A673 (cell line): ENCODE measurements at regions not wholly inside any gene's neighbourhood (a gene's known extent, or its start where the extent isn't known, plus 50 kb on each side); places are given as distances from the start of the nearest gene placed in this dataset.

ENCODE experiments used
- BruUV-seq: library from RNA; stranded (reverse); fragments of 400-500 nt; replicated peaks from 2 replicates; lab custom pipeline; 2021; lab: Mats Ljungman, UMichigan
- CTCF ChIA-PET: fragments of 300-600 bp; sonication (Branson Sonifier 250); formaldehyde crosslinking; loops from one replicate; lab custom pipeline; 2022; ENCODE audit warnings: antibody characterized with exemption; lab: Charles Lee
- POLR2A ChIA-PET: fragments of 300-600 bp; sonication (Branson Sonifier 250); formaldehyde crosslinking; loops from one replicate; lab custom pipeline; 2022; ENCODE audit warnings: antibody characterized with exemption; ENCODE audit not compliant: low non-redundant PET; lab: Charles Lee
- DNase-seq: peaks from one replicate; pipeline ENCODE4 v3.0.0-alpha.2; 2015; ENCODE audit warnings: low spot score
- H3K27ac ChIP-seq: fragments of 200-600 bp; sonication (generic); 2 replicates; pipeline ENCODE4 v1.5.1; 2016; ENCODE audit warnings: mixed run types, low read depth, mild to moderate bottlenecking, mixed read lengths, antibody characterized with exemption, low read length; ENCODE audit not compliant: poor library complexity, severe bottlenecking
- H3K27me3 ChIP-seq: fragments of 200-600 bp; sonication (generic); replicated peaks from 2 replicates; pipeline ENCODE4 v1.6.1; 2017; ENCODE audit warnings: mixed run types, low read depth, mild to moderate bottlenecking, mixed read lengths, antibody characterized with exemption, low read length; ENCODE audit not compliant: insufficient read depth, poor library complexity
- H3K36me3 ChIP-seq: fragments of 200-600 bp; sonication (generic); 2 replicates; pipeline ENCODE4 v1.6.1; 2016; ENCODE audit warnings: mixed run types, mild to moderate bottlenecking, mixed read lengths, antibody characterized with exemption, low read length; ENCODE audit not compliant: insufficient read depth, poor library complexity, severe bottlenecking
- H3K4me1 ChIP-seq: fragments of 200-600 bp; sonication (generic); 2 replicates; pipeline ENCODE4 v1.6.1; 2017; ENCODE audit warnings: mixed run types, mild to moderate bottlenecking, mixed read lengths, antibody characterized with exemption, low read length; ENCODE audit not compliant: insufficient read depth, poor library complexity, severe bottlenecking
- H3K4me3 ChIP-seq: fragments of 200-600 bp; sonication (generic); 2 replicates; pipeline ENCODE4 v1.5.1; 2016; ENCODE audit warnings: low read depth, mixed run types, mild to moderate bottlenecking, mixed read lengths, low read length; ENCODE audit not compliant: poor library complexity, severe bottlenecking
- H3K9me3 ChIP-seq: fragments of 200-600 bp; sonication (generic); 2 replicates; pipeline ENCODE4 v1.6.1; 2016; ENCODE audit warnings: mixed run types, low read depth, mild to moderate bottlenecking, mixed read lengths, antibody characterized with exemption, low read length; ENCODE audit not compliant: poor library complexity, severe bottlenecking
- EZH2 ChIP-seq: fragments of 200-600 bp; sonication (generic); IDR thresholded peaks from 2 replicates; pipeline ENCODE4 v1.6.1; 2017; ENCODE audit warnings: borderline replicate concordance, low read depth, mild to moderate bottlenecking, mixed read lengths, antibody characterized with exemption, low read length; ENCODE audit not compliant: poor library complexity, severe bottlenecking
- intact Hi-C: fragments of 100-400 bp; cut with micrococcal nuclease; formaldehyde crosslinking; loops from one replicate; pipeline ENCODE4 v1.10.0; 2022; ENCODE audit not compliant: unreplicated experiment
- TF ChIP-seq, protein P1 (sequence below): fragments of 300-800, 200-600 bp; sonication (generic); conservative IDR thresholded peaks from 2 replicates; pipeline ENCODE4 v1.5.1; 2017; ENCODE audit warnings: low read depth, mild to moderate bottlenecking, antibody characterized with exemption, low read length, moderate library complexity, mixed read lengths

DNA sequence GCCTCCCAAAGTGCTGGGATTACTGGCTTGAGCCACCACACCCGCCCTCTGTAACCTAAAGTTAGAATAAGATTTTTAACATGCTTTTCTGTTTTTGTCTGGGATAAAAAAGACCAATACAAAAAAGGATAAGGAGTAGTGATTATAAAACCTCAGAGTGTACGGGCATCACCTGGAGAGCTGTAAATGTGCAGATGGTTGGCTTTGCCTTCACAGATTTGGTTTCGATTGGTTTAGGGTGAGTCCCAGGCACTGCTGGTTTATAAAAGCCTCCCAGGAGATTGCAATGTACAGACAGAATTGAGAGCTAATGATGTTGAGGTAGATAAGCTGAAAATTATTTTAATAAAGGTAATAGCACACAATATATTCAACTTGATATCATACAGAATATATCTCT lies 289.7 kb upstream of the FSHR start:
- intact Hi-C loops = no loop called here
- BruUV-seq = no TSS peak
- no peak overlapping the region for H3K4me3 ChIP-seq
- H3K27ac ChIP-seq = no peak overlapping the region
- ChIA-PET POLR2A (no interaction called here), CTCF (interaction anchor here (0.6 kb wide), 1 partner anchor 950 kb away, joined by 4 read pairs; no protein-coding TSS in a partner anchor)
- no peaks in the 10 kb centered on the region for H3K4me1 ChIP-seq
- TF ChIP-seq, protein P1, sequence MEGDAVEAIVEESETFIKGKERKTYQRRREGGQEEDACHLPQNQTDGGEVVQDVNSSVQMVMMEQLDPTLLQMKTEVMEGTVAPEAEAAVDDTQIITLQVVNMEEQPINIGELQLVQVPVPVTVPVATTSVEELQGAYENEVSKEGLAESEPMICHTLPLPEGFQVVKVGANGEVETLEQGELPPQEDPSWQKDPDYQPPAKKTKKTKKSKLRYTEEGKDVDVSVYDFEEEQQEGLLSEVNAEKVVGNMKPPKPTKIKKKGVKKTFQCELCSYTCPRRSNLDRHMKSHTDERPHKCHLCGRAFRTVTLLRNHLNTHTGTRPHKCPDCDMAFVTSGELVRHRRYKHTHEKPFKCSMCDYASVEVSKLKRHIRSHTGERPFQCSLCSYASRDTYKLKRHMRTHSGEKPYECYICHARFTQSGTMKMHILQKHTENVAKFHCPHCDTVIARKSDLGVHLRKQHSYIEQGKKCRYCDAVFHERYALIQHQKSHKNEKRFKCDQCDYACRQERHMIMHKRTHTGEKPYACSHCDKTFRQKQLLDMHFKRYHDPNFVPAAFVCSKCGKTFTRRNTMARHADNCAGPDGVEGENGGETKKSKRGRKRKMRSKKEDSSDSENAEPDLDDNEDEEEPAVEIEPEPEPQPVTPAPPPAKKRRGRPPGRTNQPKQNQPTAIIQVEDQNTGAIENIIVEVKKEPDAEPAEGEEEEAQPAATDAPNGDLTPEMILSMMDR = no peak
- TF ChIP-seq EZH2 = no peak
- H3K27me3 ChIP-seq = no peaks in the 10 kb centered on the region
- no peaks in the 10 kb centered on the region for H3K36me3 ChIP-seq
- H3K9me3 ChIP-seq = no peaks in the 10 kb centered on the region
- DNase-seq = no peak

DNA sequence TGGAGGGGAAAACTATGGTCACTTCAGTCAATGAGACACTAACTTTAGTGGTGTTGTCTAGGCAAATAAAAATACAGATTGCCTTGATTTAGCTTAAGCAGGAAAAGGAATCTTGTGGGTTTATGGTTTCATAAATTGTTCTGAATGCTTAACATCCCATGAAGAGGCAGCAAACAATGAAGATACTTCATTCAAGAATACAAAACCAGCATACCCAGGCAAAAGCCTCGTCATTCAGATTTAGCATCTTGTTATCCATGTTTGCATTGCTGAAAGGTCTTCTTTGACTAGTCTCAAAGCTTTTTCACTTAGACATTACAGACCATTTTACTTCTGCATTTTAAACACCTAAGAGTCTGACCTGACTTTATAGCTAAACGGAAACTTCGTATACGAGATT lies 272.7 kb upstream of the FSHR start:
- no peaks in the 10 kb centered on the region for H3K9me3 ChIP-seq
- H3K4me3 ChIP-seq = no peak overlapping the region
- TF ChIP-seq EZH2 = no peak
- TF ChIP-seq, protein P1 = no peak
- H3K27me3 ChIP-seq = no peaks in the 10 kb centered on the region
- H3K27ac ChIP-seq = no peak overlapping the region
- BruUV-seq = no TSS peak
- H3K4me1 ChIP-seq = no peaks in the 10 kb centered on the region
- H3K36me3 ChIP-seq = no peaks in the 10 kb centered on the region
- ChIA-PET CTCF (no interaction called here), POLR2A (no interaction called here)
- intact Hi-C loops = no loop called here
- no peak for DNase-seq

DNA sequence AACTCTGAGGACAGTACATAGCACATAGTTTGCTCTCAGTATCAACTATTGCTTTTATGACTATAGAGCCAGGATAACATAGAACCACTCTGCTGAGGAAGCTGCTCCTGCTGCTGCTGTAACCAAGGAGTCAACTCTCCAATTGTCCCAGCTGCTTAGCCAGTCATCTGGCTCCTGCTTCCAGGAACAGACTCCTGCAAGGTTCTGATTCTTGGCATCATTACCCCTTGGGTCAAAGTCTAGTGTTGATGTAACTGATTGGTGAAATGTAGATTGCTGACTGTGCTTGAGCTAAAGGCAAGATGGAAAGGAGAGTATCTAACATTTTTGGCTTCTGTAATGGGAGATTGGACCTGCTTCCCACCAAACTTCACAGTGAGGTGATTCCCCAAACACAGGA lies 261.9 kb upstream of the FSHR start:
- CTCF ChIA-PET = no interaction called here
- TF ChIP-seq, protein P1 = no peak
- no peak for TF ChIP-seq EZH2
- H3K4me3 ChIP-seq = no peak overlapping the region
- no TSS peak for BruUV-seq
- no peaks in the 10 kb centered on the region for H3K4me1 ChIP-seq
- no peak overlapping the region for H3K27ac ChIP-seq
- no peaks in the 10 kb centered on the region for H3K36me3 ChIP-seq
- DNase-seq = no peak
- intact Hi-C loops = no loop called here
- POLR2A ChIA-PET = no interaction called here
- no peaks in the 10 kb centered on the region for H3K9me3 ChIP-seq
- no peaks in the 10 kb centered on the region for H3K27me3 ChIP-seq
